SU-DHL-6 (cell line): ENCODE measurements at regions not wholly inside any gene's neighbourhood (a gene's known extent, or its start where the extent isn't known, plus 50 kb on each side); places are given as distances from the start of the nearest gene placed in this dataset.

Experiments
- H2AFZ ChIP-seq: fragments of 200-600 bp; sonication (generic); 2 replicates; pipeline ENCODE4 v1.6.1; 2014; ENCODE audit warnings: low read depth, mild to moderate bottlenecking, moderate library complexity, mixed read lengths, antibody characterized with exemption, low read length; ENCODE audit not compliant: severe bottlenecking
- H3F3A ChIP-seq: fragments of 200-600 bp; shearing (Covaris generic); 2 replicates; pipeline ENCODE4 v1.6.0; 2016; ENCODE audit warnings: antibody characterized with exemption, mild to moderate bottlenecking; ENCODE audit not compliant: insufficient read depth
- H3K27ac ChIP-seq: fragments of 200-600 bp; sonication (generic); 2 replicates; pipeline ENCODE4 v1.5.1; 2016; ENCODE audit warnings: low read depth, mild to moderate bottlenecking, low read length, moderate library complexity, mixed read lengths
- H3K27me3 ChIP-seq: fragments of 200-600 bp; sonication (generic), shearing (Covaris generic); 2 replicates; pipeline ENCODE4 v1.6.0; 2014; ENCODE audit warnings: mild to moderate bottlenecking, low read length
- H3K36me3 ChIP-seq: fragments of 200-600 bp; sonication (generic); 2 replicates; pipeline ENCODE4 v1.6.1; 2014; ENCODE audit warnings: mild to moderate bottlenecking, low read length, mixed read lengths
- H3K4me2 ChIP-seq: fragments of 300-600, 200-600 bp; shearing (Covaris generic), sonication (generic); 2 replicates; pipeline ENCODE4 v1.6.0; 2014; ENCODE audit warnings: low read length, low read depth, mild to moderate bottlenecking; ENCODE audit not compliant: poor library complexity, severe bottlenecking
- H3K4me3 ChIP-seq: fragments of 200-600 bp; sonication (generic); 2 replicates; pipeline ENCODE4 v1.5.1; 2014; ENCODE audit warnings: antibody characterized with exemption, low read length, mild to moderate bottlenecking, mixed read lengths; ENCODE audit not compliant: insufficient read depth, poor library complexity, severe bottlenecking
- H3K79me2 ChIP-seq: fragments of 200-600 bp; sonication (generic); 2 replicates; pipeline ENCODE4 v1.6.1; 2014; ENCODE audit warnings: mild to moderate bottlenecking, low read length, moderate library complexity; ENCODE audit not compliant: insufficient read depth
- H3K9ac ChIP-seq: fragments of 200-600 bp; sonication (generic); 2 replicates; pipeline ENCODE4 v1.7.0; 2014; ENCODE audit warnings: mild to moderate bottlenecking, low read length
- H3K9me2 ChIP-seq: fragments of 200-600 bp; sonication (generic); replicated peaks from 2 replicates; pipeline ENCODE4 v1.6.1; 2014; ENCODE audit warnings: low read length; ENCODE audit not compliant: insufficient read depth
- H3K9me3 ChIP-seq: fragments of 200-600 bp; sonication (generic); 2 replicates; pipeline ENCODE4 v1.6.1; 2014; ENCODE audit warnings: low read length, mixed read lengths; ENCODE audit not compliant: insufficient read depth
- H4K20me1 ChIP-seq: fragments of 200-600 bp; sonication (generic); 2 replicates; pipeline ENCODE4 v1.6.1; 2014; ENCODE audit warnings: low read depth, mild to moderate bottlenecking, antibody characterized with exemption, low read length, moderate library complexity, mixed read lengths
- EZH2phosphoT487 ChIP-seq: fragments of 200-600 bp; sonication (generic), shearing (Covaris generic); conservative IDR thresholded peaks from 2 replicates; pipeline ENCODE4 v1.6.1; 2018; ENCODE audit warnings: mild to moderate bottlenecking, antibody characterized with exemption, low read length, moderate library complexity, mixed read lengths
- TF ChIP-seq, protein P1 (sequence below): fragments of 200-600 bp; sonication (generic); IDR thresholded peaks from one replicate; pipeline ENCODE4 v1.5.1; 2017; ENCODE audit warnings: antibody characterized with exemption, mild to moderate bottlenecking, low read length, moderate library complexity; ENCODE audit not compliant: insufficient read depth, poor library complexity, severe bottlenecking

DNA sequence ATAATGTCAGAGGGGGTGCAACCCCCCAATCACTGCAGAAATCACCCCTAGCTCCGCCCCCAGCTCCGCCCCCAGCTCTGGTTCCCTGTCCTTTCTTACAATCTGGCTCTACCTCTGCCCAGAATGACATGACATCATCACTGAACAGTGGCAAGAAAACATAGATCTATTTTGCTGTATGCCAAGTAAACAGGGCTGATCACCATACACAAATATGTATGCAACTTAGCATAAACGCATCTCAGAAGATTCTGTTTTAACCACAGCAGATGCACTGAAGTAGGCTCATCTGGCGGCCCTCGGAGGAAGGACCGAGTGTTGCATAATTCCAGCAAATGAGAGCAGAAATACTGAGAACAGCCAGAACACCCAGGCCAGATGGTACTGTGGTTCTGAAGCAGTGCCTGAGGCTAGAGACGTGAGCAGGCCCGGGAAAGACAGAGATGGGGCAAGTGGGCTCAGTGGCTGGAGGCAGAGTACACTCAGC is 293.3 kb upstream of the KLF14 start:
- Histone ChIP-seq H3K9me2 (no peaks in the 10 kb centered on the region), H3K79me2 (peaks cover 21% of the 10 kb centered on the region), H4K20me1 (0 out of 2 replicates have a peak, but pooled peaks cover 4% of the 10 kb centered on the region), H3K9me3 (no peaks in the 10 kb centered on the region), H3K4me2 (no peak overlapping the region), H3K9ac (no peak overlapping the region), H3K27ac (no peak overlapping the region), H3K36me3 (no peaks in the 10 kb centered on the region), H3K4me3 (no peak overlapping the region), H3K27me3 (no peaks in the 10 kb centered on the region), H2AFZ (no peak overlapping the region), H3F3A (no peaks in the 10 kb centered on the region)
- TF ChIP-seq EZH2phosphoT487, result no peak

GRCh38 chr7:131028295-131028694 is 294.3 kb upstream of the KLF14 start:
- Histone ChIP-seq H3K9me2 (no peaks in the 10 kb centered on the region), H3K79me2 (peaks cover 21% of the 10 kb centered on the region), H3K36me3 (no peaks in the 10 kb centered on the region), H3K4me3 (no peak overlapping the region), H3K27ac (no peak overlapping the region), H3K4me2 (no peak overlapping the region), H3K9me3 (no peaks in the 10 kb centered on the region), H3K27me3 (no peaks in the 10 kb centered on the region), H3F3A (no peaks in the 10 kb centered on the region), H4K20me1 (0 out of 2 replicates have a peak, but pooled peaks cover 4% of the 10 kb centered on the region), H2AFZ (no peak overlapping the region), H3K9ac (no peak overlapping the region)
- TF ChIP-seq, protein P1, sequence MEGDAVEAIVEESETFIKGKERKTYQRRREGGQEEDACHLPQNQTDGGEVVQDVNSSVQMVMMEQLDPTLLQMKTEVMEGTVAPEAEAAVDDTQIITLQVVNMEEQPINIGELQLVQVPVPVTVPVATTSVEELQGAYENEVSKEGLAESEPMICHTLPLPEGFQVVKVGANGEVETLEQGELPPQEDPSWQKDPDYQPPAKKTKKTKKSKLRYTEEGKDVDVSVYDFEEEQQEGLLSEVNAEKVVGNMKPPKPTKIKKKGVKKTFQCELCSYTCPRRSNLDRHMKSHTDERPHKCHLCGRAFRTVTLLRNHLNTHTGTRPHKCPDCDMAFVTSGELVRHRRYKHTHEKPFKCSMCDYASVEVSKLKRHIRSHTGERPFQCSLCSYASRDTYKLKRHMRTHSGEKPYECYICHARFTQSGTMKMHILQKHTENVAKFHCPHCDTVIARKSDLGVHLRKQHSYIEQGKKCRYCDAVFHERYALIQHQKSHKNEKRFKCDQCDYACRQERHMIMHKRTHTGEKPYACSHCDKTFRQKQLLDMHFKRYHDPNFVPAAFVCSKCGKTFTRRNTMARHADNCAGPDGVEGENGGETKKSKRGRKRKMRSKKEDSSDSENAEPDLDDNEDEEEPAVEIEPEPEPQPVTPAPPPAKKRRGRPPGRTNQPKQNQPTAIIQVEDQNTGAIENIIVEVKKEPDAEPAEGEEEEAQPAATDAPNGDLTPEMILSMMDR, result no peak
- no peak for TF ChIP-seq EZH2phosphoT487

DNA sequence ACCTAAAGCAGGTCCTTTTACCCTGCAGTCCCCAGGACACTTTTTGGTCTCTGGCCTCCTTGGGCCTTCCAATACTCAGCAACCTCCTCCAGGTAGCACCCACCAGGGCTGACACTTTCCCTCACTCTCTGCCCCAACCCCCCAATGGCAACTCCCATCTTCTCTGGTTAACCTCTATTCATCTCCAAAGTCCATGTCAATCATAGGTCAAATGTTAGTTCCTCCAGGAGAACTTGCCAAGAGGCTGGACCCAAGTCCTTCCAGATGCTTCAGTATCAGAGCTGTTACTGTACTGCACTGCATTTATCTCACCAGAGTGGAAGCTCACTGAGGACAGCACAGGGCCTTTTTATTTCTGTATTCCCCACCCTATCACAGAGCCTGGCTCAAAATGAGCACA is 295.0 kb upstream of the KLF14 start:
- H3K4me2 ChIP-seq, result no peak overlapping the region
- TF ChIP-seq, protein P1, result no peak
- TF ChIP-seq EZH2phosphoT487, result no peak
- H4K20me1 ChIP-seq, result 0 out of 2 replicates have a peak, but pooled peaks cover 4% of the 10 kb centered on the region
- H3K27me3 ChIP-seq, result no peaks in the 10 kb centered on the region
- H3K4me3 ChIP-seq, result no peak overlapping the region
- no peaks in the 10 kb centered on the region for H3F3A ChIP-seq
- H2AFZ ChIP-seq, result no peak overlapping the region
- H3K79me2 ChIP-seq, result peaks cover 20% of the 10 kb centered on the region
- H3K36me3 ChIP-seq, result no peaks in the 10 kb centered on the region
- no peak overlapping the region for H3K27ac ChIP-seq
- no peaks in the 10 kb centered on the region for H3K9me3 ChIP-seq
- H3K9me2 ChIP-seq, result no peaks in the 10 kb centered on the region
- no peak overlapping the region for H3K9ac ChIP-seq

- H3K9ac ChIP-seq, result no peak overlapping the region
Measured at GRCh38 chr7:131031099-131031868, 296.4 kb upstream of the MKLN1 start.

More at GRCh38 chr7:131031099-131031868, 296.4 kb upstream of the MKLN1 start:
- H3K79me2 ChIP-seq, result peaks cover 4% of the 10 kb centered on the region; the same call in 1 of the 2 replicates
- TF ChIP-seq EZH2phosphoT487, result no peak
- TF ChIP-seq, protein P1, result no peak
- H2AFZ ChIP-seq, result no peak overlapping the region
- H3K36me3 ChIP-seq, result no peaks in the 10 kb centered on the region
- no peak overlapping the region for H3K4me3 ChIP-seq
- H3F3A ChIP-seq, result no peaks in the 10 kb centered on the region
- H3K27ac ChIP-seq, result peak overlapping the region; percentile 2; the same call in 1 of the 2 replicates
- peak overlapping the region; percentile 32 for H3K4me2 ChIP-seq
- no peaks in the 10 kb centered on the region for H3K27me3 ChIP-seq
- H3K9me3 ChIP-seq, result no peaks in the 10 kb centered on the region
- H3K9me2 ChIP-seq, result no peaks in the 10 kb centered on the region
- no peaks in the 10 kb centered on the region for H4K20me1 ChIP-seq
